ENCODE measurements at regions not wholly inside any gene's neighbourhood (a gene's known extent, or its start where the extent isn't known, plus 50 kb on each side); places are given as distances from the start of the nearest gene placed in this dataset.

GRCh38 chr2:12227941-12228608 is 481.6 kb downstream of the LPIN1 start:
- no peaks in the 10 kb centered on the region for H3K9me3 ChIP-seq (ENCODE audit: low read depth)
- no peaks in the 10 kb centered on the region for H3K36me3 ChIP-seq
- TF ChIP-seq CTCF (IDR thresholded peaks at IDR 0.05; ENCODE audit: low read depth, low read length) = no peak
- H3K4me3 ChIP-seq = no peak overlapping the region
- H3K27ac ChIP-seq = no peak overlapping the region
- no peaks in the 10 kb centered on the region for H3K4me1 ChIP-seq (ENCODE audit: low read depth)
- no peaks in the 10 kb centered on the region for H3K27me3 ChIP-seq
- no peak for DNase-seq (ENCODE audit: low read depth in 1 of 2, low spot score in 1 of 2)

GRCh38 chr2:12231288-12231687 is 484.9 kb downstream of the LPIN1 start:
- H3K4me1 ChIP-seq (ENCODE audit: low read depth) = no peaks in the 10 kb centered on the region
- no peaks in the 10 kb centered on the region for H3K9me3 ChIP-seq (ENCODE audit: low read depth)
- TF ChIP-seq CTCF (IDR thresholded peaks at IDR 0.05; ENCODE audit: low read depth, low read length) = no peak
- H3K36me3 ChIP-seq = no peaks in the 10 kb centered on the region
- DNase-seq (ENCODE audit: low read depth in 1 of 2, low spot score in 1 of 2) = peak in 1 of 2 donors; percentile 12
- no peak overlapping the region for H3K4me3 ChIP-seq
- H3K27me3 ChIP-seq = no peaks in the 10 kb centered on the region
- no peak overlapping the region for H3K27ac ChIP-seq

- TF ChIP-seq CTCF (IDR thresholded peaks at IDR 0.05; ENCODE audit: low read depth, low read length) = no peak
- Histone ChIP-seq H3K27ac (no peak overlapping the region), H3K36me3 (no peaks in the 10 kb centered on the region), H3K9me3 (ENCODE audit: low read depth) (no peaks in the 10 kb centered on the region), H3K4me3 (no peak overlapping the region), H3K4me1 (ENCODE audit: low read depth) (no peaks in the 10 kb centered on the region), H3K27me3 (no peaks in the 10 kb centered on the region)
- no peak for DNase-seq (ENCODE audit: low read depth in 1 of 2, low spot score in 1 of 2)
Observed at GRCh38 chr2:12232876-12233275, 483.9 kb upstream of the TRIB2 start.

GRCh38 chr2:12236136-12236844 is 480.4 kb upstream of the TRIB2 start:
- TF ChIP-seq CTCF (IDR thresholded peaks at IDR 0.05; ENCODE audit: low read depth, low read length) = no peak
- Histone ChIP-seq H3K27ac (no peak overlapping the region), H3K4me3 (no peak overlapping the region), H3K9me3 (ENCODE audit: low read depth) (no peaks in the 10 kb centered on the region), H3K27me3 (no peaks in the 10 kb centered on the region), H3K4me1 (ENCODE audit: low read depth) (no peaks in the 10 kb centered on the region), H3K36me3 (no peaks in the 10 kb centered on the region)
- DNase-seq (ENCODE audit: low read depth in 1 of 2, low spot score in 1 of 2) = peak in 1 of 2 donors; percentile 50

- Histone ChIP-seq H3K9me3 (ENCODE audit: low read depth) (no peaks in the 10 kb centered on the region), H3K4me3 (no peak overlapping the region), H3K36me3 (no peaks in the 10 kb centered on the region), H3K27me3 (no peaks in the 10 kb centered on the region), H3K4me1 (ENCODE audit: low read depth) (no peaks in the 10 kb centered on the region), H3K27ac (no peak overlapping the region)
- no peak for TF ChIP-seq CTCF (IDR thresholded peaks at IDR 0.05; ENCODE audit: low read depth, low read length)
- peak in 1 of 2 donors; percentile 35 for DNase-seq (ENCODE audit: low read depth in 1 of 2, low spot score in 1 of 2)
Observed at GRCh38 chr2:12240206-12240605, 476.5 kb upstream of the TRIB2 start.

Data from cardiac muscle cell (in vitro differentiated cells and primary cell).